ENCODE measurements at regions not wholly inside any gene's neighbourhood (a gene's known extent, or its start where the extent isn't known, plus 50 kb on each side); places are given as distances from the start of the nearest gene placed in this dataset.

DNA sequence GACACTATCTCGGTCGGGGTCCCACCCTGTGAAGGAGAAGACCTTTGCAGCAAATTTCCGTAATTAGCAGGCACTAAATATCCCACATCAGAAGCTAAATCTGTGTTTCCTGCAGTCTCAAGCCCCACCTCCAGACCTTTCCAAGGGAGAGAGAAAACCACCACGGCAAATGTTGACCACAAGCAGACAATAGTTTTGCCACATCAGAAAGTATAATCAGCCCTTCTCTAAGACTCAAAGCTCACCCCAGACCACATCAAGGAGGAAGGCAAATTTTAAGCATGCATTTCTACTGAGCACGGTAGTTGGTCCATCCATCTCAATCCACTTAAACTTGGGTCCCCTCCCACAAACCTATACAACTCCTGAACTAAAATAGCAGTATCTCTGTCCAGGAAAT is 398.5 kb downstream of the GPM6A start:
- H3K9me3 ChIP-seq (ENCODE audit: control insufficient read depth in 1 of 2, low read length in 2 of 2) = no peaks in the 10 kb centered on the region
- no peak overlapping the region for H3K27ac ChIP-seq (ENCODE audit: low read depth, low read length)
- no peak overlapping the region for H3K4me3 ChIP-seq (ENCODE audit: low read depth in 1 of 2, low read length in 2 of 2)
- H3K27me3 ChIP-seq (ENCODE audit: control insufficient read depth in 1 of 2, insufficient read depth in 2 of 2, low read length in 2 of 2) = no peaks in the 10 kb centered on the region
- H3K36me3 ChIP-seq (ENCODE audit: control insufficient read depth in 1 of 2, insufficient read depth in 2 of 2, low read length in 2 of 2) = no peaks in the 10 kb centered on the region
- H3K4me1 ChIP-seq (ENCODE audit: control insufficient read depth in 1 of 2, insufficient read depth in 2 of 2, low read length in 2 of 2) = no peaks in the 10 kb centered on the region
- no peak overlapping the region for H3K9ac ChIP-seq (ENCODE audit: low read depth in 1 of 2, low read length in 2 of 2)

DNA sequence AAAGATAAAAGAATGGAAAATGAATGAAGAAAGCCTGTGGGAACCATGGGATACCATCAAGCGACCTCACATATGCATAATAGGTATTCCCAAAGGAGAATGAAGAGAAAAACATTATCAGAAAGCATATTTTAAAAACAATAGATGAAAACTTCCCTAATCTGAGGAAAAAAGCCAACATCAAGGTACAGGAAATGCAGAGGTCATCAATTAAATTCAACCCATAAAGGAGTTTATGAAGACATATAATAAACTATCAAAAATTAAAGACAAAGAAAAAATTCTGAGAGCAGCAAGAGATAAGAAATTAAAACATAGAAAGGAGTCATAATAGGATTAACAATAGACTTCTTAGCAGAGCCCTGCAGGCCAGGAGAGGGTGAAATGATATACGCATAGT is 397.5 kb downstream of the GPM6A start:
- H3K9ac ChIP-seq (ENCODE audit: low read depth in 1 of 2, low read length in 2 of 2) = no peak overlapping the region
- H3K27ac ChIP-seq (ENCODE audit: low read depth, low read length) = no peak overlapping the region
- no peaks in the 10 kb centered on the region for H3K27me3 ChIP-seq (ENCODE audit: control insufficient read depth in 1 of 2, insufficient read depth in 2 of 2, low read length in 2 of 2)
- no peaks in the 10 kb centered on the region for H3K9me3 ChIP-seq (ENCODE audit: control insufficient read depth in 1 of 2, low read length in 2 of 2)
- no peaks in the 10 kb centered on the region for H3K4me1 ChIP-seq (ENCODE audit: control insufficient read depth in 1 of 2, insufficient read depth in 2 of 2, low read length in 2 of 2)
- H3K4me3 ChIP-seq (ENCODE audit: low read depth in 1 of 2, low read length in 2 of 2) = no peak overlapping the region
- H3K36me3 ChIP-seq (ENCODE audit: control insufficient read depth in 1 of 2, insufficient read depth in 2 of 2, low read length in 2 of 2) = no peaks in the 10 kb centered on the region

DNA sequence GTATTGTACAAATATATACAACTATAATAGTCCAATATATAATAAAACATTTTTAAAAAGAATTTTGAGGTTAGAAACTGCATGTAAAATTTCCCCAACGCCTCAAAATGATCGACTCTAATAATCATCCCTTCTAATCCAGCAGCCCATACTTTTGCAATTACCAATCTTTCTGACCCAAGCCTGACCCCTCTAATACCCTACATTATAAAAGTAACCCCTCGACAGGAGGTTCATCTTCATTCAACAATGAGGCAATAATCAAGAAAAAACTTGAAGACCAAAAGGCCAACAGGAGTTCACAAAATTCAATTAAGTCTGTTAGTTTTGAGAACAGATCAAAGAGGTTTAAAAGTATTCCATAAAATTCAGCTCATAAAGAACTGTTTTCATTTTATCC is 393.5 kb downstream of the GPM6A start:
- Histone ChIP-seq H3K36me3 (ENCODE audit: control insufficient read depth in 1 of 2, insufficient read depth in 2 of 2, low read length in 2 of 2) (no peaks in the 10 kb centered on the region), H3K9ac (ENCODE audit: low read depth in 1 of 2, low read length in 2 of 2) (no peak overlapping the region), H3K27me3 (ENCODE audit: control insufficient read depth in 1 of 2, insufficient read depth in 2 of 2, low read length in 2 of 2) (no peaks in the 10 kb centered on the region), H3K27ac (ENCODE audit: low read depth, low read length) (no peak overlapping the region), H3K9me3 (ENCODE audit: control insufficient read depth in 1 of 2, low read length in 2 of 2) (no peaks in the 10 kb centered on the region), H3K4me3 (ENCODE audit: low read depth in 1 of 2, low read length in 2 of 2) (no peak overlapping the region), H3K4me1 (ENCODE audit: control insufficient read depth in 1 of 2, insufficient read depth in 2 of 2, low read length in 2 of 2) (no peaks in the 10 kb centered on the region)

DNA sequence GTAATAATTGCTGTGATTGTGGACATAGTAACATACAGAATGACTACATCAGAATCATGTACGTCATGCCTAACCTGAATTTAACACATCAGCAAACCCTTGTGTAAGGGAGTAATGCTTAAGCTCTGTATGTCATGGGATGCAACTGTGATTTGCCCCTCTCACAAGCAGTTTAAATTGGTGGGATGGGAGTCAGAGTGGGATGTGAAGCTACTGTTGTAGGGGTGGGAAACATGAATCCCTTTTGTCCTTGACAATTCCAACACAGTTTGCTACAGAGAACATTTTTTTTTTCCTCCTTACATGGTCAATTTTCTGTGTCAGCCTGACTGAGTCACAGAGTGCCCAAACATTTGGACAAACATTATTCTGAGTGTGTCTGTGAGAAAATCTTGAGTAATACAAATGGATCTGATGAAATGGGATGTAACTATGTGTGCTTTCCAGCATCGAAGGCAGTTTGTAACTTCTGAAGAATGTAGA is 392.8 kb downstream of the GPM6A start:
- Histone ChIP-seq H3K27me3 (ENCODE audit: control insufficient read depth in 1 of 2, insufficient read depth in 2 of 2, low read length in 2 of 2) (no peaks in the 10 kb centered on the region), H3K4me3 (ENCODE audit: low read depth in 1 of 2, low read length in 2 of 2) (no peak overlapping the region), H3K27ac (ENCODE audit: low read depth, low read length) (no peak overlapping the region), H3K9ac (ENCODE audit: low read depth in 1 of 2, low read length in 2 of 2) (no peak overlapping the region), H3K36me3 (ENCODE audit: control insufficient read depth in 1 of 2, insufficient read depth in 2 of 2, low read length in 2 of 2) (no peaks in the 10 kb centered on the region), H3K9me3 (ENCODE audit: control insufficient read depth in 1 of 2, low read length in 2 of 2) (no peaks in the 10 kb centered on the region), H3K4me1 (ENCODE audit: control insufficient read depth in 1 of 2, insufficient read depth in 2 of 2, low read length in 2 of 2) (no peaks in the 10 kb centered on the region)

DNA sequence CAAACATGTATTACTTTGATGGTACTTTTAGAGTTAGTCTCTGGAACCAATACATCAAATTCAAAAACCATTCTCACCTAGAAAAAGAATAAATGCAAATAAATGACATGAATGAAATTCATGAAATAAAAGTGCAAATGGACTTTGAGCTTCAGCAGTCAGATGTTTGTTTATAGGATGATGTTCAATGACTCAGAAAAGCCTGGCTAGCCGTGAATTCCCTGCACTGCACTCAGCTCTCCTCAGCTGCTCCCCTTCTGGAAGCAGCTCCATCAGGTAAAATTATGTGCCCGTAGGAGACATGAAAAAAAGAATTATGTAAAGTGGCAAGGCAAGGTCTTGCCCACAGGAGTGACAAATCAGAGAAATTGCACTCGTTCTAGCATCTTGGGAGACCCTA is 390.6 kb downstream of the GPM6A start:
- Histone ChIP-seq H3K36me3 (ENCODE audit: control insufficient read depth in 1 of 2, insufficient read depth in 2 of 2, low read length in 2 of 2) (no peaks in the 10 kb centered on the region), H3K9ac (ENCODE audit: low read depth in 1 of 2, low read length in 2 of 2) (no peak overlapping the region), H3K4me1 (ENCODE audit: control insufficient read depth in 1 of 2, insufficient read depth in 2 of 2, low read length in 2 of 2) (no peaks in the 10 kb centered on the region), H3K27me3 (ENCODE audit: control insufficient read depth in 1 of 2, insufficient read depth in 2 of 2, low read length in 2 of 2) (no peaks in the 10 kb centered on the region), H3K27ac (ENCODE audit: low read depth, low read length) (no peak overlapping the region), H3K4me3 (ENCODE audit: low read depth in 1 of 2, low read length in 2 of 2) (no peak overlapping the region), H3K9me3 (ENCODE audit: control insufficient read depth in 1 of 2, low read length in 2 of 2) (no peaks in the 10 kb centered on the region)

DNA sequence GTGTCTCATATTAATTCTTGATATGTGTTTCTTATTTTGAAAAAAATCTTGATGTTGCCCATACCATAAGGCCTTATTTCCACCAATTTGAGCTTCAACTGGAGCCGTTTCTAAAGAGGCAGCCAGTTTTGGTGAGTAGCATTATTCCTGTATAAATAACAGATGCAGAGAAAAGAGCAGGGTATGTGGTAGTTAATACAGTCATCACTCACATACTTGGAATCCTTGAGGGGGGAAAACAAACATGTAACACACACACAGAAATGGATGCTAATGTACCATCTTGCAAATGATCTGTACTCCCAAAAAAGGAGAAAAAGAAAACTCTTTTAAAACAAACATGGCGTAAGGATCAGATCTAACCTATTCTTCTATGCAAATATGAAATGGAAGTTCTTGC is 389.7 kb downstream of the GPM6A start:
- Histone ChIP-seq H3K9me3 (ENCODE audit: control insufficient read depth in 1 of 2, low read length in 2 of 2) (no peaks in the 10 kb centered on the region), H3K4me1 (ENCODE audit: control insufficient read depth in 1 of 2, insufficient read depth in 2 of 2, low read length in 2 of 2) (no peaks in the 10 kb centered on the region), H3K9ac (ENCODE audit: low read depth in 1 of 2, low read length in 2 of 2) (no peak overlapping the region), H3K36me3 (ENCODE audit: control insufficient read depth in 1 of 2, insufficient read depth in 2 of 2, low read length in 2 of 2) (no peaks in the 10 kb centered on the region), H3K27ac (ENCODE audit: low read depth, low read length) (no peak overlapping the region), H3K27me3 (ENCODE audit: control insufficient read depth in 1 of 2, insufficient read depth in 2 of 2, low read length in 2 of 2) (no peaks in the 10 kb centered on the region), H3K4me3 (ENCODE audit: low read depth in 1 of 2, low read length in 2 of 2) (no peak overlapping the region)

DNA sequence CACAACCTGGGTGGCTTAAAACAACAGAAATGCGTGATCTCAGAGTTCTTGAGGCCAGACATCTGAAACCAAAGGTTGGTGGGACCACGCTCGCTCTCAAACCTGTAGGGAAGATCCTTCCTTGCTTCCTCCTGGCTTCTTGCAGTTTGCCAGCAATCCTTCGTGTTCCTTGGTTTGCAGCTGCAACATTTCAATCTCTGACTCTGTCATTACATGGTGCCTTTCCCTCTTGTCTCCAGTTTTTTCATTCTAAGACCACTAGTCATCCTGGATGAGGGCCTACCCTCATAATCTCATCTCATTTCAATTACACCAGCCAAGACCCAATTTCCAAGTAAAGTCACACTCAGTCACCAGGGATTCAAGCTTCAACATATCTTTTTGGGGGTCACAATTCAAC is 388.0 kb downstream of the GPM6A start:
- no peaks in the 10 kb centered on the region for H3K36me3 ChIP-seq (ENCODE audit: control insufficient read depth in 1 of 2, insufficient read depth in 2 of 2, low read length in 2 of 2)
- H3K9ac ChIP-seq (ENCODE audit: low read depth in 1 of 2, low read length in 2 of 2) = no peak overlapping the region
- H3K27me3 ChIP-seq (ENCODE audit: control insufficient read depth in 1 of 2, insufficient read depth in 2 of 2, low read length in 2 of 2) = no peaks in the 10 kb centered on the region
- H3K4me3 ChIP-seq (ENCODE audit: low read depth in 1 of 2, low read length in 2 of 2) = no peak overlapping the region
- no peaks in the 10 kb centered on the region for H3K4me1 ChIP-seq (ENCODE audit: control insufficient read depth in 1 of 2, insufficient read depth in 2 of 2, low read length in 2 of 2)
- H3K9me3 ChIP-seq (ENCODE audit: control insufficient read depth in 1 of 2, low read length in 2 of 2) = no peaks in the 10 kb centered on the region
- H3K27ac ChIP-seq (ENCODE audit: low read depth, low read length) = no peak overlapping the region

DNA sequence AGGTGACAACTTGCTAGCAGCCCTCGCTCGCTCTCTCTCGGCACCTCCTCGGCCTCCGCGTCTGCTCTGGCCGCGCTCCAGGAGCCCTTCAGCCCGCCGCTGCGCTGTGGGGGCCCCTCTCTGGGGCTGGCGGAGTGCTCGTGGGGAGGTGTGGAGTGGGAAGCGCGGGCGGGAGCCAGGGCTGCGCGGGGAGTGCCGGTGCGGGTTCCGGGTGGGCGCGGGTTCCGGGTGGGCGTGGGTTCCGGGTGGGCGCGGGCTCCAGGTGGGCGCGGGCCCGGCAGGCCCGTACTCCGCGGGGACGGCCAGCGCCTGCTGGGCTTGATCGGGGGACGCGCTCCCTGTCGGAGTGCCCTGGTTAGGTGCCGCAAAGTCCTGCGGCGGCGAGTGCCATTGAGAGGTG is 384.3 kb downstream of the GPM6A start:
- Histone ChIP-seq H3K36me3 (ENCODE audit: control insufficient read depth in 1 of 2, insufficient read depth in 2 of 2, low read length in 2 of 2) (no peaks in the 10 kb centered on the region), H3K9ac (ENCODE audit: low read depth in 1 of 2, low read length in 2 of 2) (no peak overlapping the region), H3K27me3 (ENCODE audit: control insufficient read depth in 1 of 2, insufficient read depth in 2 of 2, low read length in 2 of 2) (no peaks in the 10 kb centered on the region), H3K4me1 (ENCODE audit: control insufficient read depth in 1 of 2, insufficient read depth in 2 of 2, low read length in 2 of 2) (no peaks in the 10 kb centered on the region), H3K9me3 (ENCODE audit: control insufficient read depth in 1 of 2, low read length in 2 of 2) (no peaks in the 10 kb centered on the region), H3K27ac (ENCODE audit: low read depth, low read length) (no peak overlapping the region), H3K4me3 (ENCODE audit: low read depth in 1 of 2, low read length in 2 of 2) (no peak overlapping the region)

DNA sequence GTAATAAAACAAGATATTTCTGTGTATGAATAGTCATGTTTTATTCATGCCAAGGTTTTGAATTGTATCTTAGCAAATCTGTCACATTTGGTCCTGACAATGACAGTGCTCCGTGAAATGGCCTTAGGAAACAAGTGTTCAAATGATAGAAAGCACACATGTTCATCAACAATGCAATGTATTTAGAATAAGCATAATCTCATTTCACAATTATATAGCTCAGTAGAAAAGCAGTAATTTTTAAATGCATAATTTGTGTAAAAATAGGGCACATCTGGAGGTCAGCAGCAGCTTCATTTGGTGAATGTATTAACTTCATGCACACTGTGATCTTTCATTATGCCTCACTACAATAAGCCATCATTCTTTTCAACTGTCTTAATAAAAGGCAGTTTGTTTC is 380.4 kb downstream of the GPM6A start:
- Histone ChIP-seq H3K4me1 (ENCODE audit: control insufficient read depth in 1 of 2, insufficient read depth in 2 of 2, low read length in 2 of 2) (no peaks in the 10 kb centered on the region), H3K9me3 (ENCODE audit: control insufficient read depth in 1 of 2, low read length in 2 of 2) (no peaks in the 10 kb centered on the region), H3K27me3 (ENCODE audit: control insufficient read depth in 1 of 2, insufficient read depth in 2 of 2, low read length in 2 of 2) (no peaks in the 10 kb centered on the region), H3K9ac (ENCODE audit: low read depth in 1 of 2, low read length in 2 of 2) (no peak overlapping the region), H3K36me3 (ENCODE audit: control insufficient read depth in 1 of 2, insufficient read depth in 2 of 2, low read length in 2 of 2) (no peaks in the 10 kb centered on the region), H3K4me3 (ENCODE audit: low read depth in 1 of 2, low read length in 2 of 2) (no peak overlapping the region), H3K27ac (ENCODE audit: low read depth, low read length) (no peak overlapping the region)

DNA sequence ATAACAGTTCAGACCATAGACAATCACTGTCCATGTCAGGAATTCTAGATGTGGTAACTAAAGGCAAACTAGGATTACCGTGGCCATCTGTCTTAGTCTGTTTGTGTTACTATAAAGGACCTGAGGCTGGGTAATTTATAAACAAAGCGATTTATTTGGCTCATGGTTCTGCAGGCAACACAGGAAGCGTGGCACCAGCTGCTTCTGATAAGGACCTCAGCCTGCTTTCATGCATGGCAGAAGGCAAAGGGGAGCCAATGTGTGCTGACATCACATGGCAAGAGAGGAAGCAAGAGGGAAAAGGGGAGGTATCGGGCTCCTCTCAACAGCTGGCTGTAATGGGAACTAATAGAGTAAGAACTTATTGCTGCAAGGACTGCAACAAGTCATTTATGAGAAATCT is 376.7 kb downstream of the GPM6A start:
- no peaks in the 10 kb centered on the region for H3K36me3 ChIP-seq (ENCODE audit: control insufficient read depth in 1 of 2, insufficient read depth in 2 of 2, low read length in 2 of 2)

DNA sequence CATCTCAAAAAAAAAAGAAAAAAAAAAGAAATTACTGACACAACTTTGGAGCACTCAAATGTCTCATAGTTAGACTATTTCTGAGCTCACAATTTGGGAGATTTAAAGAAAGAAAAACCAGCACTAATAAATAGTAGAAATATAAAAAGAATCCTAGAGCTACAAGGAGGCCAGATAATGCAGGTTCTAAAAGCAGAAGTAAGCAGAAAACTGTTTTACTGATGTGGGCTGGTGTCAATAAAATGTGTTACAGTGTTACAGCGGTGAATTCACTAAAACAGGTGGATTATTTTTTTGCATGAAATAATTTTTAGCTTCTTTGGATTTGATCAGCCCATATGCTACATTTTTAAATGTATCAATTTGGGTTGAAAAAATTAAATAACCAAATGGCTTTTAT is 375.9 kb downstream of the GPM6A start:
- Histone ChIP-seq H3K27ac (ENCODE audit: low read depth, low read length) (no peak overlapping the region), H3K9ac (ENCODE audit: low read depth in 1 of 2, low read length in 2 of 2) (no peak overlapping the region), H3K4me1 (ENCODE audit: control insufficient read depth in 1 of 2, insufficient read depth in 2 of 2, low read length in 2 of 2) (no peaks in the 10 kb centered on the region), H3K36me3 (ENCODE audit: control insufficient read depth in 1 of 2, insufficient read depth in 2 of 2, low read length in 2 of 2) (no peaks in the 10 kb centered on the region), H3K27me3 (ENCODE audit: control insufficient read depth in 1 of 2, insufficient read depth in 2 of 2, low read length in 2 of 2) (no peaks in the 10 kb centered on the region), H3K9me3 (ENCODE audit: control insufficient read depth in 1 of 2, low read length in 2 of 2) (no peaks in the 10 kb centered on the region), H3K4me3 (ENCODE audit: low read depth in 1 of 2, low read length in 2 of 2) (no peak overlapping the region)

More for the DNA sequence above, 376.7 kb downstream of the GPM6A start:
- Histone ChIP-seq H3K27ac (ENCODE audit: low read depth, low read length) (no peak overlapping the region), H3K4me1 (ENCODE audit: control insufficient read depth in 1 of 2, insufficient read depth in 2 of 2, low read length in 2 of 2) (no peaks in the 10 kb centered on the region), H3K4me3 (ENCODE audit: low read depth in 1 of 2, low read length in 2 of 2) (no peak overlapping the region), H3K27me3 (ENCODE audit: control insufficient read depth in 1 of 2, insufficient read depth in 2 of 2, low read length in 2 of 2) (no peaks in the 10 kb centered on the region), H3K9me3 (ENCODE audit: control insufficient read depth in 1 of 2, low read length in 2 of 2) (no peaks in the 10 kb centered on the region), H3K9ac (ENCODE audit: low read depth in 1 of 2, low read length in 2 of 2) (no peak overlapping the region)
